CD4-positive, alpha-beta T cell (primary cell): ENCODE measurements at regions not wholly inside any gene's neighbourhood (a gene's known extent, or its start where the extent isn't known, plus 50 kb on each side); places are given as distances from the start of the nearest gene placed in this dataset.

Source experiments
- ATAC-seq: fragments of 200-7000 bp; cut with Tn5 transposase; one replicate; pipeline ENCODE4 v1.10.0; 2022; ENCODE audit warnings: mild to moderate bottlenecking; ENCODE audit not compliant: poor library complexity
- CTCF ChIA-PET: fragments of 350-600 bp; sonication (Branson Sonifier 250); formaldehyde crosslinking; loops from one replicate; lab custom pipeline; 2021; ENCODE audit warnings: antibody characterized with exemption, inconsistent platforms; lab: Charles Lee
- POLR2A ChIA-PET: fragments of 350-600 bp; sonication (Branson Sonifier 250); formaldehyde crosslinking; loops from one replicate; lab custom pipeline; 2021; ENCODE audit warnings: antibody characterized with exemption, inconsistent platforms; lab: Charles Lee
- DNase-seq, 14 experiments: peaks; one replicate each; pipeline ENCODE4 v3.0.0-alpha.2; 2013 to 2020; ENCODE audit warnings: mixed read lengths in 2 of 14
- H3K27ac ChIP-seq, 2 donors: one replicate each; pipeline versions ENCODE4 v1.5.1 to v1.7.0; 2013; ENCODE audit warnings: low read length in 2 of 2, low read depth in 1 of 2, mild to moderate bottlenecking in 1 of 2
- H3K27me3 ChIP-seq, 2 experiments: 1 replicate in 1 of 2; 2 replicates in 1 of 2; pipeline versions ENCODE4 v1.6.1 to v1.7.0; 2013; ENCODE audit warnings: low read length in 2 of 2, control low read depth in 1 of 2, mild to moderate bottlenecking in 1 of 2, moderate library complexity in 1 of 2; ENCODE audit not compliant: insufficient read depth in 2 of 2, control insufficient read depth in 1 of 2
- H3K36me3 ChIP-seq: one replicate; pipeline ENCODE4 v1.6.1; 2013; ENCODE audit warnings: low read length, control low read depth; ENCODE audit not compliant: insufficient read depth
- H3K4me1 ChIP-seq: one replicate; pipeline ENCODE4 v1.6.1; 2013; ENCODE audit warnings: low read length, control low read depth; ENCODE audit not compliant: insufficient read depth
- H3K4me3 ChIP-seq: one replicate; pipeline ENCODE4 v1.5.1; 2013; ENCODE audit warnings: mild to moderate bottlenecking, low read length, moderate library complexity
- H3K9me3 ChIP-seq, 2 experiments: 1 replicate in 1 of 2; 2 replicates in 1 of 2; pipeline versions ENCODE4 v1.6.1 to v1.7.0; 2013; ENCODE audit warnings: low read length in 2 of 2, mild to moderate bottlenecking in 2 of 2, control low read depth in 1 of 2, moderate library complexity in 1 of 2; ENCODE audit not compliant: control insufficient read depth in 1 of 2, insufficient read depth in 1 of 2
- H3K27ac Mint-ChIP-seq: one replicate; pipeline ENCODE4 v1.8.0; 2020; ENCODE audit warnings: mixed read lengths
- H3K27me3 Mint-ChIP-seq: one replicate; pipeline ENCODE4 v1.8.0; 2021; ENCODE audit warnings: mixed read lengths
- H3K36me3 Mint-ChIP-seq: one replicate; pipeline ENCODE4 v1.8.0; 2021; ENCODE audit warnings: low read depth, mixed read lengths
- H3K4me1 Mint-ChIP-seq: one replicate; pipeline ENCODE4 v1.8.0; 2021; ENCODE audit warnings: low read depth, mixed read lengths
- H3K4me3 Mint-ChIP-seq: one replicate; pipeline ENCODE4 v1.8.0; 2020; ENCODE audit warnings: mild to moderate bottlenecking, mixed read lengths
- H3K9me3 Mint-ChIP-seq: one replicate; pipeline ENCODE4 v1.8.0; 2020; ENCODE audit warnings: mixed read lengths
- intact Hi-C, 2 experiments: fragments of 100-400 bp; cut with DNase I in 1 of 2; cut with micrococcal nuclease in 1 of 2; formaldehyde crosslinking; loops; one replicate each; pipeline versions ENCODE4 v1.15.1 to v1.9.0; 2023 to 2025; cut with DNase I, micrococcal nuclease
- TF ChIP-seq, protein P1 (sequence below): fragments of 200-600 bp; IDR thresholded peaks from one replicate; pipeline ENCODE4 v1.8.0; 2022; ENCODE audit warnings: antibody characterized with exemption, mild to moderate bottlenecking

DNA sequence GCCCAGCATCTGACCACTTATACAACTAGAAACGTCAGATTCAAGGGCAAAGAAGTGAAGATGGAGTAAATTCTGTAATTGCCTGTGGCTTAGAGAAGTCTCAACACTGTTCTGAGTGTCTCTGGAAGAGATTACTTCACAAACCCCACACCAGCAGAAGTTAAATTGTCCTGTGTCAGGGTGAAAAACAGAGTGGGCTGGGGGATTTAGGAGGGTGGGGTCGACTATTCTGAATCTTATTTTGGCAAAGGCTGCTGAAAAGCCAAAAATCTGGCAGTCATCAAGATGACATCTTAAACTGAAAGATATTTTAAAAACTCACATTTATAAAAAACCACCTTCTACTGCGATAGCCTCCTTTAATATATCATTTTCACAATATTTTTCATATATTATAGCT is 180.8 kb downstream of the KLHL28 start:
- Histone ChIP-seq H3K36me3 (no peaks in the 10 kb centered on the region), H3K4me1 (no peaks in the 10 kb centered on the region), H3K9me3 (no peaks in the 10 kb centered on the region), H3K4me3 (no peak overlapping the region), H3K27ac (no peak overlapping the region), H3K27me3 (no peaks in the 10 kb centered on the region)
- ATAC-seq, result no peak
- Mint-ChIP-seq H3K27ac (no peak overlapping the region), H3K9me3 (no peaks in the 10 kb centered on the region), H3K4me3 (no peak overlapping the region), H3K4me1 (no peaks in the 10 kb centered on the region), H3K27me3 (peaks cover 17% of the 10 kb centered on the region), H3K36me3 (no peaks in the 10 kb centered on the region)
- no peak for DNase-seq
- intact Hi-C loops, result no loop called here
- TF ChIP-seq, protein P1, sequence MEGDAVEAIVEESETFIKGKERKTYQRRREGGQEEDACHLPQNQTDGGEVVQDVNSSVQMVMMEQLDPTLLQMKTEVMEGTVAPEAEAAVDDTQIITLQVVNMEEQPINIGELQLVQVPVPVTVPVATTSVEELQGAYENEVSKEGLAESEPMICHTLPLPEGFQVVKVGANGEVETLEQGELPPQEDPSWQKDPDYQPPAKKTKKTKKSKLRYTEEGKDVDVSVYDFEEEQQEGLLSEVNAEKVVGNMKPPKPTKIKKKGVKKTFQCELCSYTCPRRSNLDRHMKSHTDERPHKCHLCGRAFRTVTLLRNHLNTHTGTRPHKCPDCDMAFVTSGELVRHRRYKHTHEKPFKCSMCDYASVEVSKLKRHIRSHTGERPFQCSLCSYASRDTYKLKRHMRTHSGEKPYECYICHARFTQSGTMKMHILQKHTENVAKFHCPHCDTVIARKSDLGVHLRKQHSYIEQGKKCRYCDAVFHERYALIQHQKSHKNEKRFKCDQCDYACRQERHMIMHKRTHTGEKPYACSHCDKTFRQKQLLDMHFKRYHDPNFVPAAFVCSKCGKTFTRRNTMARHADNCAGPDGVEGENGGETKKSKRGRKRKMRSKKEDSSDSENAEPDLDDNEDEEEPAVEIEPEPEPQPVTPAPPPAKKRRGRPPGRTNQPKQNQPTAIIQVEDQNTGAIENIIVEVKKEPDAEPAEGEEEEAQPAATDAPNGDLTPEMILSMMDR, result no peak
- CTCF ChIA-PET, result no interaction called here
- POLR2A ChIA-PET, result no interaction called here

DNA sequence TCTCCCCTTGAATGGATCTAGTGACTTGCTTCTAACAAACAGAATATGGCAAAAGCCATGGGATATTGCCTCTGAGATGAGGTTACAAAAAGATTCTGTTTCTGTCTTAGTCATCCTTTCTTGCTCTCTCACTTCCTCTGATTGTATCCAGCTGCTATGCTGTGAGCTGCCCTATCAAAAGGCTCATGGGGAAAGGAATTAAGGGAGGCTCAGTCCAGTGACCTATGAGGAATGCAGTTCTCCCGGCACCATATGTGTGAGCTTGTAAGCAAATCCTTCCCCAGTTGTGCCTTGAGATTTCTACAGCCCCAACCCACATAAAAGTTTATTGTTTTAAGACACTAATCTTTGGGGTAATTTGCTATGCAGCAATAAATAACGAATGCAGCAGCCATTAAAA is 183.1 kb downstream of the KLHL28 start:
- DNase-seq, result no peak
- Mint-ChIP-seq H3K27ac (no peak overlapping the region), H3K4me3 (no peak overlapping the region), H3K27me3 (peaks cover 17% of the 10 kb centered on the region), H3K36me3 (no peaks in the 10 kb centered on the region), H3K4me1 (no peaks in the 10 kb centered on the region), H3K9me3 (no peaks in the 10 kb centered on the region)
- CTCF ChIA-PET, result no interaction called here
- H3K27ac ChIP-seq, result no peak overlapping the region
- ATAC-seq, result no peak
- POLR2A ChIA-PET, result no interaction called here
- H3K27me3 ChIP-seq, result no peaks in the 10 kb centered on the region
- intact Hi-C loops, result no loop called here
- no peaks in the 10 kb centered on the region for H3K36me3 ChIP-seq
- H3K4me3 ChIP-seq, result no peak overlapping the region
- H3K4me1 ChIP-seq, result no peaks in the 10 kb centered on the region
- TF ChIP-seq, protein P1, result no peak
- no peaks in the 10 kb centered on the region for H3K9me3 ChIP-seq

DNA sequence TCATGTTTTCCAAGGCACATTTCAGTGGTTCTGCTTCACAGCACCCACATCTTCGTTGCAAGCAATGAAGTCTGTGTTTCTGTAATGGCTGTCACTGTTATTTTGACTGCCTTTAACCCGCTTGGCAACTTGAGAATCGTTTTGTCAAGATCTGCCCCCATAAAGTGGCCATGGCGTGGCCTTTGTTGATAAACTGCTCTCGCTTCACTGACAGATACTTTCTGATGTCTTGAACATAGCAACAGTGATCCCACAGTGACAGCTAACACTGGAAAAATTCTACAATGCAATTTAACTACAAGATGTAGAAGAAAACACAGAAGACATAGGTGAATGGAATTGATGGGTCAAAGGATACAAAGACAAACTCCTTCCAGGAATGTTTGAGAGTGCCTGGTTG is 184.2 kb downstream of the KLHL28 start:
- ChIA-PET POLR2A (no interaction called here), CTCF (no interaction called here)
- Histone ChIP-seq H3K4me1 (no peaks in the 10 kb centered on the region), H3K9me3 (no peaks in the 10 kb centered on the region), H3K27me3 (no peaks in the 10 kb centered on the region), H3K27ac (no peak overlapping the region), H3K4me3 (no peak overlapping the region), H3K36me3 (no peaks in the 10 kb centered on the region)
- TF ChIP-seq, protein P1, result no peak
- no peaks in the 10 kb centered on the region for H3K36me3 Mint-ChIP-seq
- DNase-seq (no peak), ATAC-seq (no peak)
- H3K4me3 Mint-ChIP-seq, result no peak overlapping the region
- no peaks in the 10 kb centered on the region for H3K9me3 Mint-ChIP-seq
- intact Hi-C loops, result no loop called here
- H3K4me1 Mint-ChIP-seq, result no peaks in the 10 kb centered on the region
- no peak overlapping the region for H3K27ac Mint-ChIP-seq
- H3K27me3 Mint-ChIP-seq, result peaks cover 8% of the 10 kb centered on the region
